Activated CD4-positive, alpha-beta T cell treated with anti-CD3 and anti-CD28 coated beads, Interleukin-2, amount 50 U/mL, for 4 hours (primary cell): ENCODE measurements at regions not wholly inside any gene's neighbourhood (a gene's known extent, or its start where the extent isn't known, plus 50 kb on each side); places are given as distances from the start of the nearest gene placed in this dataset.

Source experiments
- DNase-seq, 2 experiments: peaks; one replicate each; pipeline ENCODE4 v3.0.0-alpha.2; 2020

DNA sequence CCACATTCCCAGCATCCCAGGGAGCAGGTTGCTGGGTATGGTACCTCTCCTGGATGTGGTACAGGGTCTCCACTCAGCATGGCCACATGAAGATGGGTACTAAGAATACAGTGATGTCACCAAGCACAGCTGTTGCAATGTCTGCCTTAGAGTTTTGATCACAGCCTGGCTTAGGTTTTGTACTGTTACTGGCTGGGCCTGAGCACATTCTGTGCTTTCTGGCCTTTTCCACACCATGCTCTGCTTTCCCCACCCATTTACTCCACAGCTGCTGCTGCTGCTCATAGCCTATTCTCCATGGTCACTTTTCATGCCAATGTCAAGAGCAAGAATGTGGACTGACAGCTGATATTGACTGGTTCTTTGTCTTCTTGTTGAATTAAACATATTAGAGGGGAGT, 481.9 kb downstream of the ARHGEF28 start:
- DNase-seq, result no peak

- no peak for DNase-seq
These were observed 479.3 kb downstream of the ARHGEF28 start for GRCh38 chr5:74105126-74105780.

GRCh38 chr5:74103131-74104023, 477.4 kb downstream of the ARHGEF28 start:
- no peak for DNase-seq

- DNase-seq, result no peak
These were observed 474.3 kb downstream of the ARHGEF28 start for GRCh38 chr5:74100268-74100665.

DNA sequence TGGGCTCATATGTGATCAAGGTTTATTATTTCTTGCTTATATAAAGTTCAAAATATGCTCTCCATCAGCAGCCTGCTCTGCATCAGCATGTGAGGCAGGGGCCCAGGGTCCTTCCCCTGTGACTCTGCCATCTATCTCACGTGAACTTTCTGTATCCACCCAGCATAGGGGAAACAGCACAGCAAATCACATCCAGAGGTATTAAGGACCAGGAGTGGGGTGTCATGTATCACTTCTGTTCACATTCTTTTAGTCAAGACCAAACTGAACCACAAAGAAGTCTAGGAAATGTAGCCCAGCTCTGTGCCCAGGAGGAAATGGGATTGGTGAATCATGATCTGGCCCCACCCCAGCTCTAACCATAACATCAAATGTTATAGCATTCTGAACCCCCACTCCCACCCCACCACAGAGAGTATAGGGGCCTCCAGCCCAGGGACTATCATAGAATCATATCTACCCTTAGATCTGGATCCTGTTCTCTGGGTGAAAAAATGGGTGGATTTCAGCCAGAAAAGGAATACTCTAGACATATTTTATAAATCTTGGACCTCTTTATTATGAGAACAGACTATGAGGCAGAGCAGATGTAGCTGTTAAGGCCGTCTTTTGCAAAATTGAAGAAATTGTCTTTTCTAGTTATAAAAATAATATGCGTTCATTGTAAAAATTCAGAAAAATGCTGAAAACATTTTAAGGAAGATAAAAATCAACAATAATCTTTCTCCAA, 473.7 kb downstream of the ARHGEF28 start:
- DNase-seq, result no peak

GRCh38 chr5:74098941-74099340, 472.9 kb downstream of the ARHGEF28 start:
- DNase-seq, result no peak

DNA sequence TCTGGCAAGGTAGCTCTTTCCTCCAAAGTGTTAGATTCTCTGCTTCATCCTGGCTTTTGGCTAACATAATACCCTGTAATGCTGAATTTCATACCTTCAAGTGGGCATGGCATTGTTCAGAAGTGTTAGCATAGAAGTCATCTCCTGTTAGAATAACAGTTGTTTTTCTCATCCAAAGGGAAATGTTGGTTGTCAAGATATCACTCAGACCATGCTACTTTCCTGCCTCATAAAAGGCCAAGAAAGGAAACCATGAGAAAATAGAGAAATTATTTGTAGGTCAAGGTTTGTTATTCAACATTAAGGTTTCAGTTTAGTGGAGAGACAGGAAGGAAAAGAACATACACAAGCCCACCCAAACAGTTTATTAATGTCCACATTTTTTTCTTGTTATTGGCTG, 472.5 kb downstream of the ARHGEF28 start:
- DNase-seq, result no peak

DNA sequence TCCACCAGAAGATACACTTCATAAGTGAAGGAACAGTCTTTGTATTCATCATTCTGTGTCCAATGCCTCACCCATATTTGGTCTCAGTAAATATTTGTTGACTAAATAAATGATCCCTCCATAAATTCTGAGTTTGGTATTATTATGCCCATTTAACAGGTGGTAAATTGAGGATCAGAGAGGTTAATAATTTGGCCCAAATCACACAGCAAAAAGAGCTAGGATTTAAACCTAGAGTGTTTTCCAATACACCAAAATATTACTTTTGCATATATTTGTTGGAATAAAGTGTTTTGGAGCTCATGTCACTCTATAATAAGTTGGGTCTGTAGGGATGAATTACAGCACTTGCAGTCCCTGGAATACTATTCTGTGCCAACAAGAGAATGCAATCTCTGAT, 470.3 kb downstream of the ARHGEF28 start:
- DNase-seq, result no peak

DNA sequence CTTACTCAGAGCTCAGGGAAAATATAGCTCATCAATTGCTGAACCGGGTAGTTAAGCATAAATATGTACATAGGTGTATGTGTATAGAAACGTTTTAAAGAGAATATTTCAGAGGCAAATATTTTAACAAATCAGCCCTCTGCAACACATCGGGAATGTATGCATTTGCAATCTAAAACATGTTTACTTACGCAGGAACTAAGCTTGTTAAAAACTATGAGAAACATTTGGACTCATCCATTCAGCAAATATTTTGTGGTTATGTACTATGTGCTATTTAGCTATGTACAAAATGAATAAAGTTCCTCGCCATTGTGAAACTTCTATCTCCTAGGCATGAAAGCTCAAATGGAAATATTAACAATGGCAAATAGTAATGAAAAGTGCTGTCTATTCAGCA, 469.9 kb downstream of the ARHGEF28 start:
- no peak for DNase-seq

GRCh38 chr5:74094782-74095108, 468.7 kb downstream of the ARHGEF28 start:
- DNase-seq, result no peak

DNA sequence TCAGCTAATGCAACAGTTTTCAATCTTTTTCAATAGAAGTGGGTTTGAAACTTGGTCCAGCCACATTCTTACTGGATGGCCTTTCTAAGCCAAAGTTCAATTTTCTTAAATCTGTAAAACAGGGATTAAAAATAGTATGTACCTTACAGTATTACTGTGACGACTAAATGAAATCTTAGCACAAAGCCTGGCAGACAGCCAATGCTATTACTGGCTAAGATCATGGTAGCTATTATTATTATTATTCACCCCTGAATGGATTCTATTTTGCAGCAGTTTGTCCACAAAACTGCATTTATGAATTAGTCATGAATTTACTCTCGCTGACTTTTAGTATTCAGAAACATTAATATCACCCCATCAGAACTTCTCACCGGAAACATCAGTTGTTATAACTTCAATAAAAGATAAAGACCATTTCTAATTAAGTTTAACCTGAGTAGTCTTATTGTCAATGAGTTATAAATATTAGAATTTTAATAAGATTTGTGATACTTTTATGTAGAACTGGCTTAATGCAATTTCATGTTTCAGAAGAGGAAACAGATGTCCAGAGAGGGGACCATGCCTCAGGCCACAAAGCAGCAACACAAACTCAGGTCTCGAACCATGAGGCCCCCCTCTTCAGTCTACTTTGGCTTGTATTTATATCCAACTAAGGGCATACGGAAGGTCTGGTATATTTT, 468.2 kb downstream of the ARHGEF28 start:
- no peak for DNase-seq

GRCh38 chr5:74093561-74093960, 467.6 kb downstream of the ARHGEF28 start:
- no peak for DNase-seq

- DNase-seq, result no peak
These were observed 466.8 kb downstream of the ARHGEF28 start for GRCh38 chr5:74092766-74093165.

DNA sequence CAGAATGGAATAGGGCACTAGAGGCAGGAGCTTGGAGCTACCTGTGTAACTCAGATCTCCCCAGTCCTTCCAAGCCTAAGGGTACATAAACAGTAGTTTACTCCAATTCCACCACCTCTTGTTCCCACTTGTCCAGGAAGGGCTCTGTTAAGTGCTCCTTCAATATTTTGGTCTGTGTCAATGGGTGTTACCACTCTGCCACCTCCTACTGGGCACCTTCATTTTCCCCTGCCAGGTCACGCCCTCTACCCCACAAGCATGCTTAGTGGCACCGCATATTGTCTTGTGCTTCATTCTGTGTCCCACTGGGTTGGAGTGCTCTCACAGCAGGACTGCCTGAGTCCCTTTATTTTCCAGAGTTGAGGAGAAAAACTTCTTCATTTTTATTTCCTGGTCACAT, 459.8 kb downstream of the ARHGEF28 start:
- DNase-seq, result no peak

- no peak for DNase-seq
These were observed 459.2 kb downstream of the ARHGEF28 start for GRCh38 chr5:74085186-74085585.

- DNase-seq, result no peak
These were observed 457.2 kb downstream of the ARHGEF28 start for GRCh38 chr5:74083096-74083791.

GRCh38 chr5:74082512-74083055, 456.6 kb downstream of the ARHGEF28 start:
- no peak for DNase-seq

- no peak for DNase-seq
These were observed 455.1 kb downstream of the ARHGEF28 start for GRCh38 chr5:74081126-74081525.

GRCh38 chr5:74079971-74080556, 454.1 kb downstream of the ARHGEF28 start:
- no peak for DNase-seq

DNA sequence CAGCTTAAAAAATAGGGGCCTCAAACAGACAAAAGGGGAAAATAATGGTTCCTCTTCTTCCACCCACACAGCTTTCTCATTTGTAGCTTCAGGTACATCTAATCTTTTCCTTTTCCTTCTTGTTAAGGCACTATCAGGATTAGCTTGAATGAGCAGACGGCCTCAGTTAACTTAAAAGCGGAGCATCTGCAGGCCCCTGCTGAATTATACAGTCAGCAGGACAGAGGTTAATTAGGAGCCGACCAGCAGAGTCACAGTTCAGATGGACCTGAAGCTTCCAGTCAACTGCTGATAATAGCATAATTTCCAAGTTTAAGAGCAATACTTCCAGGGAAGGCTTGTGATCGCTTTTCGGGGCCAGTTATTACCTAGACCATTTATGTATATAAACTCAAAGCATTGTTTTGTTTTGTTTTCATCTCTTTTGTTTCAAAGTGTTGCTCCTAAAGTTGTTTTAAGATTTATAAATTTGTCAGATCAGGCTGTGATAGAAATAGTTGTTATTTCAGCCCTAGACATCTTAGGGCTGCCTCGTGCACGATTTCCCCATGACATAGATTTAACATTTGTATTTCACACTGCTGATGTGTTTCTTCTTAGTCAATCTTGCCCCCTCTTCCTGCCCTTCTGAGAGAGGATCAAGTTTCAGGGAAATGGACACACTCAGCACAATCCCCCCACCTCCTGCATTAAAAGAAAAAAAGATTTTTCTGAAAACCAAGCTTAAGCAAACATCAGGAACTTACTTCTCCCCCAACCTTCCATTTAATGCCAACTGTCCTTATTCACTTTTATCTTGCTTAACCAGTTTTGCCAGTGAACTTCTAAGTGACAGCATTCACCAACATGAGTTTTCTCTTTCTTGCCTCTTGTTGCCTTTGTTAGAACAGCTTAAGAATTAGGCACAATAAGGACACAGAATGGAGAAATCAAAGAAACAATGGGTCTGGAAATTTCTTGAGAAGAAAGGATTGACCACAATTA, 449.8 kb downstream of the ARHGEF28 start:
- DNase-seq, result no peak

DNA sequence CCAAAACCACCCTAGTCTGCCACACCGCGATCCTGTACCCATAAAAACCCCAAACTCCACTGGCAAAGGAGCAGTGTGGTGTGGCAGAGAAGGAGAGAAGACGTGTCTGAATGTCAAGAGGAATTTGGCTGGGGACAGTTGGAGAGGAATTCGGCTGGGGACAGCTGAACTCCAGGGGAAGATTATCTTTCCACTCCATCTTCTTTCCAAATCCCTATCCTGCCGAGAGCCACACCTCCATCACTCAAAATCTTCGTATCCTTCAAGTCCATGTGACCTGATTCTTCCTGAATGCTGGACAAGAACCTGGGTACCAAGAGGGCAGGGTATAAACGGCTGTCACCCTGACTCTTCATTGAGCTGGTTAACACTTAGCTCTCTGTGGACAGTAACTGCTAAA, 448.1 kb downstream of the ARHGEF28 start:
- DNase-seq, result no peak
